Stimulated activated CD4-positive, alpha-beta T cell treated with anti-CD3 and anti-CD28 coated beads, Interleukin-2, amount 100 ng/mL, for 4 hours (primary cell): ENCODE measurements at regions not wholly inside any gene's neighbourhood (a gene's known extent, or its start where the extent isn't known, plus 50 kb on each side); places are given as distances from the start of the nearest gene placed in this dataset.

Experiments
- DNase-seq: peaks from one replicate; pipeline ENCODE4 v3.0.0-alpha.2; 2020; ENCODE audit warnings: low read depth

GRCh38 chr5:81914696-81915095 lies 57.1 kb upstream of the ATG10 start:
- DNase-seq = no peak

- no peak for DNase-seq
These were observed 58.9 kb upstream of the ATG10 start for GRCh38 chr5:81912933-81913332.

- no peak for DNase-seq
These were observed 62.1 kb upstream of the ATG10 start for GRCh38 chr5:81909677-81910076.

DNA sequence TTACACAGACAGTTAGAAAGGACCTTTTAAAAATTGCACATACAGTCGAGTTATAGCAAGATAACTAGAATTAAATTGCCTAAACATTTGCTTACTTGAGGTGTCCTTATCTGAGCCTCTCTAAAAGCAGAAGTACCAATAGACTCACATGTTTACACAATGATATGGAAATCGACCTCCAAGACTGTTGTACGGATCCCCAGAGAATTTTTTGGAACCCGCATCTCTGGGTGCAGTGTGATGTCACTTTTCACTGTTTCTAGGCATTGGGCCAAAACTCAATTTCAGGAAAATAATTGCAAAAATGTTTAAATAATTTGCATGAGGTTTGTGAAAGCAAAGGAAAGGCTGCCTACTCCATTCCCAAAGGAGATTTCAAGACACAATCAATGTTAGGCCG lies 63.1 kb upstream of the ATG10 start:
- no peak for DNase-seq

DNA sequence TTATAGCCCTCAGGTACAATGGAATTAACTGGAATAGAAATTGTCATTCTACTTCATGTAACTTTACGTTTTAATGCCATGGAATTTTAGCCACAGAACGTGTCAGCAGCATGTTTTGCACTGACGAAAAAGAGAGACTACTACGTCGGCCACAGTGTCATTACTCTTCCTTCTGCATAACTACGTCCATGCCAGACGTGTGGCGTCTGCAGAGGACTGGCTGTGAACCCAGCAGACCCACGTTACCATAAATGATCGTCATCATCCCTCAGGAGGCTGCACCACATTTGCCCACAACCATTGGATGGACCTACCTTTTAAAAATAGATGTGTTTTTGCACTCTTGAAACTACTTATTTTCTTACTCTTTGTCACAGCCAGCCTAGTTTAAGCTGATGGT lies 63.8 kb upstream of the ATG10 start:
- DNase-seq = no peak

DNA sequence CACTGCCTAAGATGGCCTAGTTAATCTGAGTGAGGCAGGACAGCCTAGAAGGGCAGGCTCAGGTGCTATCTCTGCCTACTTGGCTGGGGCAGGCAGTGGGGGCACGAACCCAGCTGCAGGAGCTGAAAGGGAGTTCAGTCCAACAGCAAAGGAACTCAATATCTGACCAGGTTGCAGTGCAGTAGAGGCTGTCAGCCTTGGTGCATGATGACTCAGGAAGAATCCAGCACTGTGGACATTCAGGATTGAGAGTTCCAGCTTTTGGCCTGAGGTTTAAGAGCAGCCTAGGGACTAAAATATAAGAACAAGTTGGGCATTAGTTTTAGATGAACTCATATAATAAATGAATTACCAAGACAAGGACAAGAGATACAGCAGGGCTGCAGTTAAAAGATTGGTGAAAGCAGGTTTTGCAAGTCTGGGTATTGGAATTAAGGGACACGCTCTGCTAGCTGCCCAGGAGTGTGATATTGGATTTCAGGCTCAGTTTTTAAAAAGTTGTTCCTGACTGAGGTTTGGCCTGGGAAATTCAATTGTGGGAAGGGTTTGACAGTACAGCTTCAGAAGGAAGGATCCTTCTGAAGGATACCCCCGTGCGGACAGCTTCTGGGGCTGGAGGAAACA lies 64.7 kb upstream of the ATG10 start:
- DNase-seq = no peak

GRCh38 chr5:81906086-81906485 lies 65.7 kb upstream of the ATG10 start:
- no peak for DNase-seq

DNA sequence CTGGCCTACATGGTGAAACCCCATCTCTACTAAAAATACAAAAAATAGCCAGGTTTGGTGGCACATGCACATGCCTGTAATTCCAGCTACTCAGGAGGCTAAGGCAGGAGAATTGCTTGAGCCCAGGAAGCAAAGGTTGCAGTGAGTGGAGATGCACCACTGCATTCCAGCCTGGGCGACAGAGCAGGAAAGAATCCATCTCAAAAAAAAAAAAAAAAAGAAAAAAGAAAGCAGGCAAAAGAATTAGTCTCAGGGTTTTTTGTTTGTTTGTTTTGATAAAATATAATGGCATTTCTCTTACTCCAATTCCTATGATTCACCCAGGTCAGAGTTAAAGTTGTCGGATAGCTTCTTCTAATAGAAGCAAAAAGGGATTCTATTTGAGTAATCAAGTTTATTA lies 67.0 kb upstream of the ATG10 start:
- no peak for DNase-seq

GRCh38 chr5:81904166-81904565 lies 67.7 kb upstream of the ATG10 start:
- DNase-seq = no peak

GRCh38 chr5:81901586-81901985 lies 70.2 kb upstream of the ATG10 start:
- DNase-seq = no peak

DNA sequence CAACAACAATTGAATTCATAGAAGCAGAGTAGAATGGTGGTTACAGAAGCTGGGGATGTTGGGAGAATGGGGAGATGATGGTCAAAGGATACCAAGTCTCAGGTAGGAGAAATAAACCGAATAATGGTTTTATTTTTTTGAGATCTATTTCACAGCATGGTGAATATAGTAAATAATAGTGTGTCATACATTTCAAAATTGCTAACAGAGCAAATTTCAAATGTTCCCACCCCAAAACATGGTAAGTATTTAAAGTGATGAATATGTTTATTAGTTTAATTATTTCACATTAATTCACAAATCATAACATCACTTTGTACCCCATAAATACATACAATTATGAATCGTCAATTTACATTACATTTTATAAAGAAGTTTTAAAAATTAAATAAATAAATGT lies 72.7 kb upstream of the ATG10 start:
- DNase-seq = no peak

- no peak for DNase-seq
These were observed 73.4 kb upstream of the ATG10 start for GRCh38 chr5:81898403-81898802.

DNA sequence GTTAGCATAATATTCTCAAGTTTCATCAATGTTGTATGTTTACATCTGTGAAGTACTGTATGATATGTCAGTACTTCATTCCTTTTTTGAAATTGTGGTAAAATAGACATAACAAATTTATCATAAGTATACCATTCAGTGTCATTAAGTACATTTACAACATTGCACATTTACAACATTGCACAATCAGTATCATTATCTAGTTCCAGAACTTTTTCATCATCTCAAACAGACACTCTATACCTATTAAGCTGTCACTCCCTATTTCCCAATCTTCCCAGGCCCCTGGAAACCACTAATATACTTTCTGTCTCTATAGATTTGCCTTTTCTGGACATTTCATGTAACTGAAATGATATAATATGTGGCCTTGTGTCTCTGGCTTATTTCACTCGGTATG lies 75.1 kb upstream of the ATG10 start:
- DNase-seq = no peak

- no peak for DNase-seq
These were observed 76.5 kb upstream of the ATG10 start for GRCh38 chr5:81895307-81895706.

- no peak for DNase-seq
These were observed 77.9 kb upstream of the ATG10 start for GRCh38 chr5:81893961-81894360.

GRCh38 chr5:81884871-81885270 lies 87.0 kb upstream of the ATG10 start:
- no peak for DNase-seq

- no peak for DNase-seq
These were observed 88.5 kb upstream of the ATG10 start for GRCh38 chr5:81883371-81883770.

DNA sequence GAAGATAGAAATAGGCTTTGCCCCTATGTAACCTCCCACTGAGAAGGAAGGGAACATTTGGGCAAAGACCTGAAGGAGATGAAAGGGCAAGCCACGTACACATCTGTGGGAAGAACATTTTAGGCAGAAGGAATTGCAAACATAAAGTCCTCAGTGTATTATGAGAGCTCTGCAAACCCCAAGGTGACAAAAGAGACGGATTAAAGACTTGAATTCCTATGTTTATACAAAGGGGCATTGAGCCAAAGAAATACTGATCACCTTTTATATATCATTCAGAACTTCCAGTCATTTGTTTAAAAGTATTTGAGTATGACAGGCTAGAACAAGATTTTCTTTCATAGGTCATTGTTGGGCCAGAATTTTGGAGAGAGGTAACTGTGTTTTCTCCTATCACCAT lies 90.2 kb upstream of the ATG10 start:
- DNase-seq = no peak

DNA sequence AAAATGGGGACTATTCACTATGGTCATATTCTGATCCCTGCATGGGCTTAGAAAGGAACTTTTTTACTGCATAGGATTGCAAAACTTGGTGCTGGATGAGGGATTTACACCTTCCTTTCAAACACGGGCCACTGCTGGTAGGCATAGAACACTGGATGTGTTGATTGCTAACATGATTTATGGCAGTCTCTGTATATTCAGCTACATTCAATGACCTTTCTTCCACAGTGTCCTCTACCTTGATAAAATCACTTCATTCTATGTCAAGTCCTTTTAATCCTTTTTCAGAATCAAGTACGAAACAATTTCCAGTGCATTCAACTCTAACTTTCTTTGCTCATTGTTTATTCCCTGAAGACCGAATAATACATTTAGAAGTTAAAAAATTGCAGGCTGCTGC lies 91.9 kb upstream of the ATG10 start:
- DNase-seq = no peak

DNA sequence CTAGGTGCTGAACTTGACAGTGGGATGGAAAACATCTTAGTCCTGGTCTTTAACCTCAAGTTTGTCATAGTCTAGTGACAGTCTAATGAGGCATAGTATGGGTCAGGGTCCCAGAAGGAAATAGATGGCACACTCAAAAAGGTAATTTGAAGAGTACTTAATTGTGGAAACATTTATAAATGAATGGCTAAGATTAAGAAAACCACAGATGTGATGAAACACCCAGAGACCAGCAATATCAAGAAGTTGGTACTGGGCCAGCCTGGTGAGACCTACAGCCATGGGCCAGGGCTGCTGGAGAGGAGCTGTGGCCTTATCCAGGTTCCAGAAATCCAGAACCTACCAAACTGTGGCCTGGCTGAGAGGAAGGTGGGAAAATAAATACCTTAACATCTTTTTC lies 93.5 kb upstream of the ATG10 start:
- no peak for DNase-seq

DNA sequence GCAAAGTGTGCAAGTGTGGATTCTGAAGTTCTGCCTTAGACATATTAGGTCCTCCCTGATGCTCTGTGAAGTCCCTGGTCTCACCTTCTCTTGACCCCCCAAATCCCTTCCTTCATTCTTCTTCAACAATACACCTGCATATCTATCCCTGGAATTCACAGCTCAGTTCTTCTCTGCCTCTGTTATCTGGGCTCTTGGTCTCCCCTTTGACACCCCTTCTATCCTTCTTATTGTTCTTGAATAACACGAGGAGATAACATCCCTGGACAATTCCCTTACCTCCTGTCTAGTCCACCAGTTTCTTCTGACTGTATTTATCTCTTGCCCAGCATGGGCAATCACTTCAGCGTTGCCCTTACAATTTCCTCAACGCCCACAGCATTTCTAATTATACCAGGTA lies 104.8 kb upstream of the ATG10 start:
- no peak for DNase-seq

GRCh38 chr5:81860778-81861177 lies 109.9 kb upstream of the SSBP2 start:
- DNase-seq = no peak

DNA sequence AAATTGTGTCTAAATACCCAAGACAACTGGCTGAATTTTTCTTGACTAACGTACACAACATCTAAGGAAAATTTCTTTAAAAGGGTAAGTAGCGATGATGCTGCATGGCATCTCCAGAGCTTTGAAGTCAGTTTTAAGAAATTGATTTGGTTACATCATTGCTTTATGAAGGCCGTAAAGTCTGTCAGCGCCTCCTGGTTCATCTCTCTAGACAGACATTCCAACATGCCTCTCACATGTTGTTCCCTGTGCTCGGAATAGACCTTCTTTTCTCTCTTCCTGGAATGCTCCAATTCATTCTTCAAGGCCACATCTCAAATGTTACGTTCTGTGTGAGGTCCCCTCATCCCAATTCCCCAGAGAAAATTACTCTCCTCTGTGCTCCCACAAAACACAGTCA lies 108.7 kb upstream of the SSBP2 start:
- no peak for DNase-seq

GRCh38 chr5:81856948-81857928 lies 106.3 kb upstream of the SSBP2 start:
- DNase-seq = no peak
